T-helper 17 cell (primary cell): ENCODE measurements at regions not wholly inside any gene's neighbourhood (a gene's known extent, or its start where the extent isn't known, plus 50 kb on each side); places are given as distances from the start of the nearest gene placed in this dataset.
"Not testable (repeated sequence)": the region's sequence is repeated elsewhere in the genome, so short reads cannot be mapped to it uniquely, and the experiment has no call there.

Experiments
- ATAC-seq: fragments of 150-1000 bp; cut with Tn5 transposase; 2 replicates; pipeline ENCODE4 v1.10.0; 2021; ENCODE audit warnings: mild to moderate bottlenecking, moderate library complexity
- DNase-seq, 3 donors: peaks; one replicate each; pipeline versions ENCODE4 v3.0.0 to v3.0.0-alpha.2; 2020 to 2021
- H3K9me3 ChIP-seq: one replicate; pipeline ENCODE4 v1.7.0; 2013; ENCODE audit warnings: low read length, mild to moderate bottlenecking; ENCODE audit not compliant: control insufficient read depth, poor library complexity, severe bottlenecking
- H3K27ac Mint-ChIP-seq: one replicate; pipeline ENCODE4 v1.8.0; 2022; ENCODE audit warnings: mild to moderate bottlenecking, moderate library complexity, mixed read lengths
- H3K27me3 Mint-ChIP-seq: one replicate; pipeline ENCODE4 v1.8.0; 2022; ENCODE audit warnings: mixed read lengths
- H3K36me3 Mint-ChIP-seq: one replicate; pipeline ENCODE4 v1.8.0; 2022; ENCODE audit warnings: low read depth, mixed read lengths
- H3K4me1 Mint-ChIP-seq: one replicate; pipeline ENCODE4 v1.8.0; 2022; ENCODE audit warnings: mild to moderate bottlenecking, mixed read lengths
- H3K4me3 Mint-ChIP-seq: one replicate; pipeline ENCODE4 v1.8.0; 2022; ENCODE audit warnings: mild to moderate bottlenecking, moderate library complexity, mixed read lengths

- H3K4me1 Mint-ChIP-seq = no peaks in the 10 kb centered on the region
These were observed 1252.3 kb upstream of the SEL1L start for GRCh38 chr14:82785756-82786482.

DNA sequence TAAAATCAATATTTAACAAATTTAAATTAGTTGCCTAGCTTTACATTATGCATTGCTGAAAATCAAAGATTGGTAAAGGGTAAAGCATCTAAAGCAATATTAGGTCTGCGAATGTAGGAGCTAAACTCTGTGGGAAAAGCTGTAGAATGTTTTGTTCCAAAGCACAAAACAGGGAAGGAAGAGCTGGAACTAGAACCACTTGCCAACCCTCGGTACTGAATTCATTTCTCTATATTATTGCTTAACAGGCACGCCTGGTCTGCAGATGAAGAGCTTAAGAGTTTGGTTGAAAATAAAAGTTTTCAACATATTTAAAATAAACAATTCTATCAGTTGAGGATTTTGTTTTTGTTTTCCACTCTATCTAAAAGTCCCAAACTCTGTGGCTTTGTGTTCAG, 1252.8 kb upstream of the SEL1L start:
- no peaks in the 10 kb centered on the region for H3K9me3 ChIP-seq
- H3K27ac Mint-ChIP-seq = no peak overlapping the region
- H3K36me3 Mint-ChIP-seq = no peaks in the 10 kb centered on the region
- DNase-seq (no peak), ATAC-seq (no peak)
- no peaks in the 10 kb centered on the region for H3K4me1 Mint-ChIP-seq
- no peak overlapping the region for H3K4me3 Mint-ChIP-seq
- no peaks in the 10 kb centered on the region for H3K27me3 Mint-ChIP-seq

More at GRCh38 chr14:82785756-82786482, 1252.3 kb upstream of the SEL1L start:
- no peak for DNase-seq
- ATAC-seq = no peak
- Mint-ChIP-seq H3K36me3 (no peaks in the 10 kb centered on the region), H3K4me3 (no peak overlapping the region), H3K27ac (no peak overlapping the region), H3K27me3 (no peaks in the 10 kb centered on the region)
- no peaks in the 10 kb centered on the region for H3K9me3 ChIP-seq

GRCh38 chr14:82796086-82796485, 1262.4 kb upstream of the SEL1L start:
- Mint-ChIP-seq H3K36me3 (no peaks in the 10 kb centered on the region), H3K4me3 (no peak overlapping the region), H3K4me1 (no peaks in the 10 kb centered on the region), H3K27ac (no peak overlapping the region), H3K27me3 (no peaks in the 10 kb centered on the region)
- DNase-seq (no peak), ATAC-seq (no peak)
- H3K9me3 ChIP-seq = no peaks in the 10 kb centered on the region

DNA sequence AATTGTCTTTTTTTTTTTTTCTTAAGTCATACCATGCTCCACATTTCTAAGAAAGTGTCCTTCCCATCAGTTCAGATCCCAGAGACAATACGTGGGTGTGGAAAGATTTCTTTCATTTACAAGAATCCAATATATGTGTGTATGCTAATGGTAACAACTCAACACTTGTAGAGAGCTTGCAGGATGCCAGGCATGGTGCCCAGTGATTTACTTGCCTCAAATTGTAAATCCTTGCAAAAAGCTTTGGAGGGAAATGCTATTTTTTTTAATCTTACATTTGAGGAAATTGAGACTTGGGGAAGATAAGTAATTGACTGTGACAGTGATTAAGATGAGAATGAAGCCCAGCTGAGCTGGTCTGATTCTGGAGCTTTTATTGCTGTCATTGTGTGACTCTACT, 1264.6 kb upstream of the SEL1L start:
- H3K27ac Mint-ChIP-seq = no peak overlapping the region
- H3K9me3 ChIP-seq = peaks cover 4% of the 10 kb centered on the region
- ATAC-seq = no peak
- no peak for DNase-seq
- no peaks in the 10 kb centered on the region for H3K36me3 Mint-ChIP-seq
- no peaks in the 10 kb centered on the region for H3K4me1 Mint-ChIP-seq
- H3K27me3 Mint-ChIP-seq = no peaks in the 10 kb centered on the region
- H3K4me3 Mint-ChIP-seq = no peak overlapping the region

GRCh38 chr14:82805892-82806825, 1272.5 kb upstream of the SEL1L start:
- H3K27me3 Mint-ChIP-seq = no peaks in the 10 kb centered on the region
- DNase-seq (no peak), ATAC-seq (no peak)
- H3K9me3 ChIP-seq = peaks cover 4% of the 10 kb centered on the region
- no peaks in the 10 kb centered on the region for H3K36me3 Mint-ChIP-seq
- H3K4me1 Mint-ChIP-seq = no peaks in the 10 kb centered on the region
- H3K27ac Mint-ChIP-seq = no peak overlapping the region
- H3K4me3 Mint-ChIP-seq = no peak overlapping the region

DNA sequence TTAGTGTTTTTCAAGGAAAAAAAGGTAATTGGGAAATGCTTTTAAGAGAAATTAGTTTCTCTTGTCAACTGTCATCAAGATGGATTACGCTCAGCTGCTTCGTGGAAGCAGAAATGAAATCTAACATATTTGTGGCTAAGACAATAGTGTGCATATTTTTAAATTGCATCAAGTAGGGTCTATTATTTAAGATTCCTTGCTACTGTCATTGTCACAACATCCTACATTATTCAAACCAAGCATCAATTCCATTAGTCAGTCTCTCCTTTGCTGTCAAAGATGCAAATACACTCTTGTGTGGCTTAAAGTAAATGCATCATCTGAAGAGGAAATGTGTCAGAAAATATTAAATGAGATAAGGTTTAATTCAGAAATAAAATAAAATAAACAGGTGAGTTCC, 1277.6 kb upstream of the SEL1L start:
- no peaks in the 10 kb centered on the region for H3K27me3 Mint-ChIP-seq
- no peaks in the 10 kb centered on the region for H3K4me1 Mint-ChIP-seq
- H3K4me3 Mint-ChIP-seq = no peak overlapping the region
- no peaks in the 10 kb centered on the region for H3K36me3 Mint-ChIP-seq
- H3K9me3 ChIP-seq = no peaks in the 10 kb centered on the region
- no peak for ATAC-seq
- H3K27ac Mint-ChIP-seq = no peak overlapping the region
- DNase-seq = no peak

DNA sequence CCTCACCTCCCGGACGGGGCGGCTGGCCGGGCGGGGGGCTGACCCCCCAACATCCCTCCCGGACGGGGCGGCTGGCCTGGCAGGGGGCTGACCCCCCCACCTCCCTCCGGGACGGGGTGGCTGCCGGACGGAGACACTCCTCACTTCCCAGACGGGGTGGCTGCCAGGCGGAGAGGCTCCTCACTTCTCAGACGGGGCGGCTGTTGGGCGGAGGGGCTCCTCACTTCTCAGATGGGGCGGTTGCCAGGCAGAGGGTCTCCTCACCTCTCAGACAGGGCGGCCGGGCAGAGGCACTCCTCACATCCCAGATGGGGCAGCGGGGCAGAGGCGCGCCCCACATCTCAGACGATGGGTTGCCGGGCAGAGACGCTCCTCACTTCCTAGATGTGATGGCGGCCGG, 1280.7 kb upstream of the SEL1L start:
- not testable (repeated sequence) for ATAC-seq, H3K36me3 Mint-ChIP-seq, H3K4me1 Mint-ChIP-seq, H3K9me3 ChIP-seq, H3K4me3 Mint-ChIP-seq, H3K27me3 Mint-ChIP-seq, DNase-seq, H3K27ac Mint-ChIP-seq

- Mint-ChIP-seq H3K4me1 (no peaks in the 10 kb centered on the region), H3K4me3 (no peak overlapping the region), H3K27me3 (no peaks in the 10 kb centered on the region), H3K36me3 (no peaks in the 10 kb centered on the region), H3K27ac (no peak overlapping the region)
- ATAC-seq = no peak
- DNase-seq = no peak
- no peaks in the 10 kb centered on the region for H3K9me3 ChIP-seq
These were observed 1296.9 kb upstream of the SEL1L start for GRCh38 chr14:82830596-82830995.

DNA sequence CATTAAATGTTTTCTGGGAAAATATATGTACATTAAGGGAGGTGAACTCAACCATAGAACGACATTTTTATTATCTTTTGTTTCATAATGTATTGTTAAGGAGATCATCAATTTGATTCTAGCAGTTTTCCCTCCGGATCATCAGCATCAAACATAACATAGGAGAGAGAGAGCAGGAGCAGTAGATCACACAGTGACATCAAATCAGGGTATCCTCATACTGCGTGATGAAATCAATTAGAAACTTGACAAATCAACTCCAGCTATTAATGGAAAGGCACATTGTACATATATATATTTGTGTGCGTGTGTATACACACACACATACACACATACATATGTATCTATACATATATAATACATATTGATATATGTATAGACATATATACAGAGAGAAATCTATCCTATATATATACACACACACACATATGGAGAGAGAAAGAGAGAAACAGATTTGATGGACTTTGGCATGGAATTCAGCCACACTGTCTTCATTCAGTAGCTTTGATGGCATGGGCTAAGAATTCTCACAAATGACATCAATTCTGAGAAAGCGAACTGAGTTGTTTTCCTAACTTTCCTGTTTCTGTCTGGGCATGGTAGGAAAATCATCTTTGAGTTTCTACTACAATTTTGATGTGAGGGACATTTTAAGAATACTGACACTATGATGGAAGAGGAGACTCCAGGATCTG, 1302.8 kb upstream of the SEL1L start:
- H3K27ac Mint-ChIP-seq = no peak overlapping the region
- ATAC-seq (no peak), DNase-seq (no peak)
- no peaks in the 10 kb centered on the region for H3K4me1 Mint-ChIP-seq
- no peaks in the 10 kb centered on the region for H3K27me3 Mint-ChIP-seq
- H3K4me3 Mint-ChIP-seq = no peak overlapping the region
- H3K36me3 Mint-ChIP-seq = no peaks in the 10 kb centered on the region
- H3K9me3 ChIP-seq = no peaks in the 10 kb centered on the region

- H3K9me3 ChIP-seq = no peaks in the 10 kb centered on the region
- ATAC-seq = no peak
- H3K36me3 Mint-ChIP-seq = no peaks in the 10 kb centered on the region
- DNase-seq = no peak
- no peaks in the 10 kb centered on the region for H3K27me3 Mint-ChIP-seq
- H3K27ac Mint-ChIP-seq = no peak overlapping the region
- H3K4me3 Mint-ChIP-seq = no peak overlapping the region
- H3K4me1 Mint-ChIP-seq = no peaks in the 10 kb centered on the region
These were observed 1304.0 kb upstream of the SEL1L start for GRCh38 chr14:82837611-82838140.

- H3K4me1 Mint-ChIP-seq = no peaks in the 10 kb centered on the region
- no peaks in the 10 kb centered on the region for H3K9me3 ChIP-seq
- no peak overlapping the region for H3K4me3 Mint-ChIP-seq
- ATAC-seq (no peak), DNase-seq (no peak)
- no peaks in the 10 kb centered on the region for H3K36me3 Mint-ChIP-seq
- no peak overlapping the region for H3K27ac Mint-ChIP-seq
- H3K27me3 Mint-ChIP-seq = no peaks in the 10 kb centered on the region
These were observed 1316.9 kb upstream of the SEL1L start for GRCh38 chr14:82850576-82850975.

DNA sequence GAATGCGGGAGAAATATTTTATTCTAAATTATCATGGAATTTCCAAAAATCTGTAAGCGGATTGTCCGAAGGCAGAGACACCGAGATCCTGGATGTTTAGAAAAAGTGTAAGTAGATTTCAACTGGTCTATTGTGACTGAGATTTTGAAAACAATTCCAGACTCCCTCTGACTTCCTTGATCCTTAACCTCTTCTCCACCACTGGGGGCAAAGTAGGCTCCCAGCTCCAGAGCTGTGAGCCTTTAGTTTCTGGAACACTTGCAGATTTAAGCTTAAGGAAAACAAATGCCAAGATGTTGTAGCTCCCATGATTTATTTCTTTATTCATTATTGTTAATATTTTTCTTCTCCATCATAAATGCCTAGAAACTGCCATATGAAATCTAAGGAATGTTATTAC, 1320.5 kb upstream of the SEL1L start:
- ATAC-seq (no peak), DNase-seq (no peak)
- H3K27ac Mint-ChIP-seq = no peak overlapping the region
- no peaks in the 10 kb centered on the region for H3K4me1 Mint-ChIP-seq
- H3K27me3 Mint-ChIP-seq = no peaks in the 10 kb centered on the region
- H3K9me3 ChIP-seq = no peaks in the 10 kb centered on the region
- no peaks in the 10 kb centered on the region for H3K36me3 Mint-ChIP-seq
- H3K4me3 Mint-ChIP-seq = no peak overlapping the region

DNA sequence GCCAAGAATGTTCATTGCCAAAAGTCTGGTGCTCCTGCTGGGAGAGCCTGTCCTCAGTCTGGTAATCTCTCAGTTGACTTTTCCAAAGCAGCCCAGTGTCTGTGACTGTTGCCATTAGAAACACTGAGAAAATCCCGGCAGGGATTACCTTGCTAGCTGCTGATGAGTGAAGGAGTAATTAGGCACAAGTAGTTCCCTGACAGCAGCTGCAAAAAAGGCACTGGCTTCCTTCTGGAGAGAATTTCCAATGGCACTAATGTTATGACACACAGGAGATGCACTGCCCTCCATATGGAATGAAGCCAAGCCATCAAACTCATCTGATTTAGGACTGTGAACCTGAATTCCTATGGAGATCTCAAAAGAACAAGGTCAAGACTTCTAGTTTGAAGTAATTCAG, 1321.2 kb upstream of the SEL1L start:
- no peaks in the 10 kb centered on the region for H3K27me3 Mint-ChIP-seq
- no peak for ATAC-seq

More for the DNA sequence above, 1321.2 kb upstream of the SEL1L start:
- Mint-ChIP-seq H3K27ac (no peak overlapping the region), H3K36me3 (no peaks in the 10 kb centered on the region), H3K4me1 (no peaks in the 10 kb centered on the region), H3K4me3 (no peak overlapping the region)
- peaks cover 3% of the 10 kb centered on the region for H3K9me3 ChIP-seq
- DNase-seq = no peak
